Neural cell (in vitro differentiated cells): ENCODE measurements at regions not wholly inside any gene's neighbourhood (a gene's known extent, or its start where the extent isn't known, plus 50 kb on each side); places are given as distances from the start of the nearest gene placed in this dataset.

Experiments used
- H2AFZ ChIP-seq: fragments of 200-600, 300-800 bp; sonication (generic), shearing (Covaris generic); 2 replicates; pipeline ENCODE4 v1.6.0; 2014; ENCODE audit warnings: low read depth, mild to moderate bottlenecking, antibody characterized with exemption, low read length, moderate library complexity
- H3F3A ChIP-seq: fragments of 200-600 bp; shearing (Covaris generic); 2 replicates; pipeline ENCODE4 v1.6.1; 2016; ENCODE audit warnings: mild to moderate bottlenecking, moderate library complexity, mixed read lengths, antibody characterized with exemption, low read length; ENCODE audit not compliant: insufficient read depth, poor library complexity, severe bottlenecking
- H3K27ac ChIP-seq: fragments of 200-600, 300-800 bp; sonication (generic), shearing (Covaris generic); 2 replicates; pipeline ENCODE4 v1.5.1; 2014; ENCODE audit warnings: mild to moderate bottlenecking, low read length, moderate library complexity
- H3K27me3 ChIP-seq: fragments of 300-800, 200-600 bp; sonication (generic), shearing (Covaris generic); 2 replicates; pipeline ENCODE4 v1.6.0; 2014; ENCODE audit warnings: mild to moderate bottlenecking, low read depth, low read length, moderate library complexity; ENCODE audit not compliant: insufficient read depth
- H3K36me3 ChIP-seq: fragments of 300-800, 200-600 bp; sonication (generic), shearing (Covaris generic); 2 replicates; pipeline ENCODE4 v1.5.1; 2014; ENCODE audit warnings: mild to moderate bottlenecking, antibody characterized with exemption, low read length, moderate library complexity; ENCODE audit not compliant: insufficient read depth
- H3K4me2 ChIP-seq: fragments of 300-800, 200-600 bp; sonication (generic), shearing (Covaris generic); 2 replicates; pipeline ENCODE4 v1.6.0; 2014; ENCODE audit warnings: mild to moderate bottlenecking, low read length
- H3K4me3 ChIP-seq: fragments of 300-800, 200-600 bp; sonication (generic), shearing (Covaris generic); 2 replicates; pipeline ENCODE4 v1.5.1; 2014; ENCODE audit warnings: mild to moderate bottlenecking, low read length, moderate library complexity
- H3K79me2 ChIP-seq: fragments of 200-600 bp; shearing (Covaris generic); replicated peaks from 2 replicates; pipeline ENCODE4 v1.6.0; 2014; ENCODE audit warnings: mild to moderate bottlenecking, low read length, moderate library complexity; ENCODE audit not compliant: insufficient read depth
- H3K9ac ChIP-seq: fragments of 300-800, 200-600 bp; sonication (generic), shearing (Covaris generic); 2 replicates; pipeline ENCODE4 v1.6.1; 2016; ENCODE audit warnings: mild to moderate bottlenecking, low read length, mixed read lengths
- H3K9me2 ChIP-seq: fragments of 200-600 bp; shearing (Covaris generic); 2 replicates; pipeline ENCODE4 v1.6.1; 2016; ENCODE audit warnings: mild to moderate bottlenecking, low read length, mixed read lengths; ENCODE audit not compliant: insufficient read depth
- H3K9me3 ChIP-seq: fragments of 200-600, 300-800 bp; sonication (generic), shearing (Covaris generic); 2 replicates; pipeline ENCODE4 v1.6.1; 2016; ENCODE audit warnings: mild to moderate bottlenecking, mixed run types, low read length, moderate library complexity, mixed read lengths
- H4K20me1 ChIP-seq: fragments of 200-600 bp; shearing (Covaris generic); 2 replicates; pipeline ENCODE4 v1.6.1; 2016; ENCODE audit warnings: mild to moderate bottlenecking, mixed run types; ENCODE audit not compliant: insufficient read depth
- CTCF ChIP-seq: fragments of 450-650 bp; IDR thresholded peaks from 2 replicates; pipeline ENCODE4 v1.5.1; 2014; ENCODE audit warnings: antibody characterized with exemption, mild to moderate bottlenecking, moderate library complexity; ENCODE audit not compliant: poor library complexity, severe bottlenecking
- EP300 ChIP-seq: fragments of 450-650 bp; conservative IDR thresholded peaks from 2 replicates; pipeline ENCODE4 v1.6.1; 2014; ENCODE audit warnings: antibody characterized with exemption, mild to moderate bottlenecking, moderate library complexity; ENCODE audit not compliant: poor library complexity, severe bottlenecking
- EZH2 ChIP-seq: fragments of 200-600, 300-800 bp; shearing (Covaris generic), sonication (generic); IDR thresholded peaks from 2 replicates; pipeline ENCODE4 v1.6.1; 2014; ENCODE audit warnings: antibody characterized with exemption, low read length, borderline replicate concordance, mild to moderate bottlenecking; ENCODE audit not compliant: insufficient read depth, poor library complexity, severe bottlenecking
- MXI1 ChIP-seq: fragments of 450-650 bp; conservative IDR thresholded peaks from 2 replicates; pipeline ENCODE4 v1.6.1; 2014; ENCODE audit warnings: antibody characterized with exemption, mild to moderate bottlenecking; ENCODE audit not compliant: poor library complexity, severe bottlenecking
- POLR2AphosphoS5 ChIP-seq: IDR thresholded peaks from 2 replicates; pipeline ENCODE4 v1.6.1; 2012
- RAD21 ChIP-seq: fragments of 450-650 bp; conservative IDR thresholded peaks from 2 replicates; pipeline ENCODE4 v1.6.1; 2014; ENCODE audit warnings: antibody characterized with exemption, mild to moderate bottlenecking, moderate library complexity
- REST ChIP-seq: IDR thresholded peaks from 2 replicates; pipeline ENCODE4 v1.6.1; 2012; ENCODE audit warnings: borderline replicate concordance
- SMC3 ChIP-seq: fragments of 450-650 bp; conservative IDR thresholded peaks from 2 replicates; pipeline ENCODE4 v1.6.1; 2014; ENCODE audit warnings: antibody characterized with exemption, mild to moderate bottlenecking, moderate library complexity; ENCODE audit not compliant: poor library complexity
- TAF1 ChIP-seq: IDR thresholded peaks from 2 replicates; pipeline ENCODE4 v1.6.1; 2012; ENCODE audit warnings: low read depth

GRCh38 chr22:48354096-48354495 is 1473.6 kb downstream of the BRD1 start:
- Histone ChIP-seq H3K9me2 (no peaks in the 10 kb centered on the region), H3K9me3 (no peaks in the 10 kb centered on the region), H2AFZ (no peak overlapping the region), H4K20me1 (no peaks in the 10 kb centered on the region), H3K36me3 (no peaks in the 10 kb centered on the region), H3F3A (no peaks in the 10 kb centered on the region), H3K9ac (no peak overlapping the region), H3K79me2 (no peaks in the 10 kb centered on the region), H3K27me3 (no peaks in the 10 kb centered on the region), H3K4me3 (no peak overlapping the region), H3K27ac (no peak overlapping the region), H3K4me2 (no peak overlapping the region)
- TF ChIP-seq SMC3 (no peak), MXI1 (no peak)

- H3K27ac ChIP-seq: no peak overlapping the region
- H2AFZ ChIP-seq: no peak overlapping the region
- H3K36me3 ChIP-seq: no peaks in the 10 kb centered on the region
- H3K9me2 ChIP-seq: no peaks in the 10 kb centered on the region
- TF ChIP-seq CTCF (no peak), SMC3 (no peak)
- no peak overlapping the region for H3K4me2 ChIP-seq
- H3F3A ChIP-seq: no peaks in the 10 kb centered on the region
- no peaks in the 10 kb centered on the region for H3K9me3 ChIP-seq
- H3K9ac ChIP-seq: no peak overlapping the region
- H3K27me3 ChIP-seq: no peaks in the 10 kb centered on the region
- H3K79me2 ChIP-seq: no peaks in the 10 kb centered on the region
- no peaks in the 10 kb centered on the region for H4K20me1 ChIP-seq
- no peak overlapping the region for H3K4me3 ChIP-seq
Measured at GRCh38 chr22:48353116-48353947, 1474.3 kb downstream of the BRD1 start.

- Histone ChIP-seq H3K9me3 (no peaks in the 10 kb centered on the region), H3K27me3 (no peaks in the 10 kb centered on the region), H3K9me2 (no peaks in the 10 kb centered on the region), H2AFZ (no peak overlapping the region), H3K4me3 (no peak overlapping the region), H3K27ac (no peak overlapping the region), H3K4me2 (no peak overlapping the region), H3K9ac (no peak overlapping the region), H3F3A (no peaks in the 10 kb centered on the region), H3K79me2 (no peaks in the 10 kb centered on the region), H4K20me1 (no peaks in the 10 kb centered on the region), H3K36me3 (no peaks in the 10 kb centered on the region)
- TF ChIP-seq EZH2 (no peak), SMC3 (no peak), RAD21 (no peak), REST (no peak), CTCF (no peak), EP300 (no peak), TAF1 (no peak), POLR2AphosphoS5 (no peak), MXI1 (no peak)
Measured at GRCh38 chr22:48352086-48352911, 1475.4 kb downstream of the BRD1 start.
